Parathyroid adenoma (tissue), 2 donors: ENCODE measurements at regions not wholly inside any gene's neighbourhood (a gene's known extent, or its start where the extent isn't known, plus 50 kb on each side); places are given as distances from the start of the nearest gene placed in this dataset.

Experiments used
- H2AFZ ChIP-seq: fragments of 300-600 bp; sonication (generic); one replicate; pipeline ENCODE4 v1.7.0; 2017; ENCODE audit warnings: antibody characterized with exemption, mild to moderate bottlenecking
- H3K27ac ChIP-seq: fragments of 300-600 bp; sonication (generic); one replicate; pipeline ENCODE4 v1.7.0; 2017
- H3K27me3 ChIP-seq: fragments of 300-600 bp; sonication (generic); one replicate; pipeline ENCODE4 v1.7.0; 2017; ENCODE audit warnings: low read length; ENCODE audit not compliant: control insufficient read depth, insufficient read depth
- H3K36me3 ChIP-seq: fragments of 300-600 bp; sonication (generic); one replicate; pipeline ENCODE4 v1.7.0; 2017; ENCODE audit warnings: low read length; ENCODE audit not compliant: control insufficient read depth, insufficient read depth
- H3K4me1 ChIP-seq: fragments of 300-600 bp; sonication (generic); one replicate; pipeline ENCODE4 v1.7.0; 2017; ENCODE audit warnings: control low read depth
- H3K4me2 ChIP-seq: fragments of 300-600 bp; sonication (generic); one replicate; pipeline ENCODE4 v1.7.0; 2017; ENCODE audit warnings: low read length
- H3K4me3 ChIP-seq: fragments of 300-600 bp; sonication (generic); one replicate; pipeline ENCODE4 v1.7.0; 2017; ENCODE audit warnings: low read depth, low read length
- H3K79me2 ChIP-seq: fragments of 300-600 bp; sonication (generic); one replicate; pipeline ENCODE4 v1.7.0; 2017; ENCODE audit warnings: control low read depth
- H3K9ac ChIP-seq: fragments of 300-600 bp; sonication (generic); one replicate; pipeline ENCODE4 v1.7.0; 2017; ENCODE audit warnings: mild to moderate bottlenecking
- H3K9me3 ChIP-seq: fragments of 300-600 bp; sonication (generic); one replicate; pipeline ENCODE4 v1.7.0; 2017; ENCODE audit warnings: low read length; ENCODE audit not compliant: control insufficient read depth
- CTCF ChIP-seq: fragments of 300-600 bp; sonication (generic); IDR thresholded peaks from one replicate; pipeline ENCODE4 v1.7.0; 2017; ENCODE audit warnings: antibody characterized with exemption, mild to moderate bottlenecking
- donor health status: primary hyperparathyroidism.

GRCh38 chr3:110932567-110932966 is 139.0 kb upstream of the NECTIN3 start:
- TF ChIP-seq CTCF: no peak
- Histone ChIP-seq H3K27me3 (no peaks in the 10 kb centered on the region), H3K79me2 (no peaks in the 10 kb centered on the region), H2AFZ (no peak overlapping the region), H3K9me3 (no peaks in the 10 kb centered on the region), H3K4me2 (no peak overlapping the region), H3K9ac (no peak overlapping the region), H3K4me3 (no peak overlapping the region), H3K36me3 (no peaks in the 10 kb centered on the region), H3K4me1 (no peaks in the 10 kb centered on the region), H3K27ac (no peak overlapping the region)

- Histone ChIP-seq H3K27ac (no peak overlapping the region), H3K36me3 (no peaks in the 10 kb centered on the region), H3K4me1 (no peaks in the 10 kb centered on the region), H3K4me2 (no peak overlapping the region), H3K79me2 (no peaks in the 10 kb centered on the region), H3K27me3 (no peaks in the 10 kb centered on the region), H2AFZ (no peak overlapping the region), H3K9me3 (no peaks in the 10 kb centered on the region), H3K9ac (no peak overlapping the region), H3K4me3 (no peak overlapping the region)
- TF ChIP-seq CTCF: no peak
These were observed 137.7 kb upstream of the NECTIN3 start for GRCh38 chr3:110933821-110934426.

- H3K4me2 ChIP-seq: no peak overlapping the region
- no peak overlapping the region for H2AFZ ChIP-seq
- no peaks in the 10 kb centered on the region for H3K36me3 ChIP-seq
- no peak for TF ChIP-seq CTCF
- H3K4me3 ChIP-seq: no peak overlapping the region
- no peak overlapping the region for H3K27ac ChIP-seq
- no peaks in the 10 kb centered on the region for H3K9me3 ChIP-seq
- H3K4me1 ChIP-seq: no peaks in the 10 kb centered on the region
- no peak overlapping the region for H3K9ac ChIP-seq
- no peaks in the 10 kb centered on the region for H3K79me2 ChIP-seq
- H3K27me3 ChIP-seq: no peaks in the 10 kb centered on the region
These were observed 133.0 kb upstream of the NECTIN3 start for GRCh38 chr3:110938629-110939028.

- Histone ChIP-seq H3K27me3 (no peaks in the 10 kb centered on the region), H3K27ac (no peak overlapping the region), H2AFZ (no peak overlapping the region), H3K4me3 (no peak overlapping the region), H3K9ac (no peak overlapping the region), H3K36me3 (no peaks in the 10 kb centered on the region), H3K9me3 (no peaks in the 10 kb centered on the region), H3K4me2 (no peak overlapping the region), H3K4me1 (no peaks in the 10 kb centered on the region), H3K79me2 (no peaks in the 10 kb centered on the region)
- no peak for TF ChIP-seq CTCF
These were observed 131.6 kb upstream of the NECTIN3 start for GRCh38 chr3:110940055-110940454.

GRCh38 chr3:110944782-110945181 is 126.8 kb upstream of the NECTIN3 start:
- no peak for TF ChIP-seq CTCF
- Histone ChIP-seq H3K27ac (no peak overlapping the region), H2AFZ (no peak overlapping the region), H3K4me1 (no peaks in the 10 kb centered on the region), H3K4me2 (no peak overlapping the region), H3K36me3 (no peaks in the 10 kb centered on the region), H3K4me3 (no peak overlapping the region), H3K9ac (no peak overlapping the region), H3K9me3 (no peaks in the 10 kb centered on the region), H3K27me3 (no peaks in the 10 kb centered on the region), H3K79me2 (no peaks in the 10 kb centered on the region)
